ENCODE measurements at regions not wholly inside any gene's neighbourhood (a gene's known extent, or its start where the extent isn't known, plus 50 kb on each side); places are given as distances from the start of the nearest gene placed in this dataset.

DNA sequence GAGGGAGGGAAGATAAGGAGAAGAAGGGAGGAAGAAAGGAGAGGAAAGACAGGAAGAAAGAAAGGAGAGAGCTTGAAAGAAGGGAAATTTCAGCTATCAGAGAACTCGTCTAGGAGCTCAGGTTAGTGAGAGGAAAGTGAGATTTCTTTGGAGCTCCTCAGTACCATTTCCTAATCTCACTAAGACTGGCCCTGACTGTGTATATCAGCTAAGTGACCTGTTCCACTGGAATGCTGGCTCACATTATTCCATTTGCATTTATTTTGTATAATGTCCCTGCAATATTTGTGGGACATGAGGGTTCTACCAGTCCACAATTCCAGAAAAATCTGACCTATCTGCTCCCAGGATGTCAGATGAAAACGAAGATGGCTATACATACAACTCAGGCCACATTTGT, 114.7 kb upstream of the CELF2 start:
- Histone ChIP-seq H3K4me3 (ENCODE audit: low read length) (no peak overlapping the region), H3K27ac (ENCODE audit: low read length) (no peak overlapping the region), H3K4me1 (ENCODE audit: control insufficient read depth, insufficient read depth, low read length) (no peaks in the 10 kb centered on the region), H3K36me3 (ENCODE audit: control insufficient read depth, insufficient read depth, low read length) (no peaks in the 10 kb centered on the region), H3K27me3 (ENCODE audit: control insufficient read depth, insufficient read depth, low read length) (no peaks in the 10 kb centered on the region), H3K9me3 (ENCODE audit: control insufficient read depth, insufficient read depth, low read length) (no peaks in the 10 kb centered on the region)
- no CpG with 5 or more reads among the region's 2 CpGs for WGBS (ENCODE audit: insufficient coverage, insufficient read length)
- DNase-seq (ENCODE audit: low read depth, low spot score): no peak

DNA sequence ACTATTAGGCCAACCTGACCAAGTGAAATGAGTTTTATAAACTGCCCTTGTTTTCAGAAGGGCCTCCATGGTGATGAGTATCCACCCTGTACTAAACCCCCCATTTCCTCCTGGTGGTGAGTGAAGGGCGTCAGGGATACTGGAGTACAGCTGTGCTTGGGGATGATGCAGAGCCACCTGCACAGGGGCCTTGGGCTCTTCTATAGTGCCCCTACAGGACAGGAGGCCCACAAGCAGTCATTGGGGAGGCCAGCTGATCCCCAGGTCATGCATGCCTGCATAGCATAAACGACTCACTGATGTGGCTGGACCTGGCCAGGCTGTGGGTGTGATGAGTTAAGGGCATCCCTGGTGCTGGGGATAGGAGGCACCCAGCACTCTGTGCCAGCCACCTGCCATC, 114.1 kb upstream of the CELF2 start:
- H3K27ac ChIP-seq (ENCODE audit: low read length): no peak overlapping the region
- no peaks in the 10 kb centered on the region for H3K36me3 ChIP-seq (ENCODE audit: control insufficient read depth, insufficient read depth, low read length)
- H3K9me3 ChIP-seq (ENCODE audit: control insufficient read depth, insufficient read depth, low read length): no peaks in the 10 kb centered on the region
- no peak overlapping the region for H3K4me3 ChIP-seq (ENCODE audit: low read length)
- WGBS (ENCODE audit: insufficient coverage, insufficient read length): no CpG with 5 or more reads among the region's 2 CpGs
- DNase-seq (ENCODE audit: low read depth, low spot score): no peak
- no peaks in the 10 kb centered on the region for H3K4me1 ChIP-seq (ENCODE audit: control insufficient read depth, insufficient read depth, low read length)
- H3K27me3 ChIP-seq (ENCODE audit: control insufficient read depth, insufficient read depth, low read length): no peaks in the 10 kb centered on the region

DNA sequence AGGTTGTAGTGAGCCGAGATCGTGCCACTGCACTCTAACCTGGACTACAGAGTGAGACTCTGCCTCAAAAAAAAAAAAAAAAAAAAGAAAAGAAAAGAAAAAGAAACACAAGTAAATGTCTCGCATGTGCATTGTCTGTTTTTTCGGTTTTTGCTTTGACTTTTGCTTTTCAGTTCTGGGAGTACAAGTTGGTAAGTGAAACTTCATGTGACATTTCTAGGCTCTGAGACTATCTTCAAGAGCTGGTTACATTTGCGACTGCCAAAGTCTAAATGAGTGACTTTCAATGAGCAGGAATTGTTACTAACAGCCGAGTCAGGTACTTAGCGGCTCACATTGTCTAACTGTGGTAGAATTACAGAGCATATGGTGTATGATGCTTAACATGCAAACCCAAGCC, 107.0 kb upstream of the CELF2 start:
- no peak for DNase-seq (ENCODE audit: low read depth, low spot score)
- Histone ChIP-seq H3K4me1 (ENCODE audit: control insufficient read depth, insufficient read depth, low read length) (no peaks in the 10 kb centered on the region), H3K36me3 (ENCODE audit: control insufficient read depth, insufficient read depth, low read length) (no peaks in the 10 kb centered on the region), H3K27ac (ENCODE audit: low read length) (no peak overlapping the region), H3K9me3 (ENCODE audit: control insufficient read depth, insufficient read depth, low read length) (no peaks in the 10 kb centered on the region), H3K27me3 (ENCODE audit: control insufficient read depth, insufficient read depth, low read length) (no peaks in the 10 kb centered on the region), H3K4me3 (ENCODE audit: low read length) (no peak overlapping the region)
- WGBS (ENCODE audit: insufficient coverage, insufficient read length): no CpG with 5 or more reads among the region's 7 CpGs

GRCh38 chr10:10911035-10911434, 106.6 kb upstream of the CELF2 start:
- no peak overlapping the region for H3K27ac ChIP-seq (ENCODE audit: low read length)
- H3K4me3 ChIP-seq (ENCODE audit: low read length): no peak overlapping the region
- no CpG with 5 or more reads among the region's 5 CpGs for WGBS (ENCODE audit: insufficient coverage, insufficient read length)
- H3K27me3 ChIP-seq (ENCODE audit: control insufficient read depth, insufficient read depth, low read length): no peaks in the 10 kb centered on the region
- no peaks in the 10 kb centered on the region for H3K9me3 ChIP-seq (ENCODE audit: control insufficient read depth, insufficient read depth, low read length)
- no peaks in the 10 kb centered on the region for H3K36me3 ChIP-seq (ENCODE audit: control insufficient read depth, insufficient read depth, low read length)
- DNase-seq (ENCODE audit: low read depth, low spot score): no peak
- H3K4me1 ChIP-seq (ENCODE audit: control insufficient read depth, insufficient read depth, low read length): no peaks in the 10 kb centered on the region

GRCh38 chr10:10911471-10911921, 106.2 kb upstream of the CELF2 start:
- no CpG with 5 or more reads among the region's 17 CpGs for WGBS (ENCODE audit: insufficient coverage, insufficient read length)
- Histone ChIP-seq H3K4me1 (ENCODE audit: control insufficient read depth, insufficient read depth, low read length) (no peaks in the 10 kb centered on the region), H3K36me3 (ENCODE audit: control insufficient read depth, insufficient read depth, low read length) (no peaks in the 10 kb centered on the region), H3K4me3 (ENCODE audit: low read length) (no peak overlapping the region), H3K27me3 (ENCODE audit: control insufficient read depth, insufficient read depth, low read length) (no peaks in the 10 kb centered on the region), H3K27ac (ENCODE audit: low read length) (no peak overlapping the region), H3K9me3 (ENCODE audit: control insufficient read depth, insufficient read depth, low read length) (no peaks in the 10 kb centered on the region)
- DNase-seq (ENCODE audit: low read depth, low spot score): no peak

GRCh38 chr10:10914144-10914543, 103.5 kb upstream of the CELF2 start:
- H3K36me3 ChIP-seq (ENCODE audit: control insufficient read depth, insufficient read depth, low read length): no peaks in the 10 kb centered on the region
- H3K27me3 ChIP-seq (ENCODE audit: control insufficient read depth, insufficient read depth, low read length): no peaks in the 10 kb centered on the region
- WGBS (ENCODE audit: insufficient coverage, insufficient read length): no CpG with 5 or more reads among the region's 4 CpGs
- DNase-seq (ENCODE audit: low read depth, low spot score): no peak
- H3K27ac ChIP-seq (ENCODE audit: low read length): no peak overlapping the region
- H3K4me1 ChIP-seq (ENCODE audit: control insufficient read depth, insufficient read depth, low read length): no peaks in the 10 kb centered on the region
- H3K9me3 ChIP-seq (ENCODE audit: control insufficient read depth, insufficient read depth, low read length): no peaks in the 10 kb centered on the region
- no peak overlapping the region for H3K4me3 ChIP-seq (ENCODE audit: low read length)

DNA sequence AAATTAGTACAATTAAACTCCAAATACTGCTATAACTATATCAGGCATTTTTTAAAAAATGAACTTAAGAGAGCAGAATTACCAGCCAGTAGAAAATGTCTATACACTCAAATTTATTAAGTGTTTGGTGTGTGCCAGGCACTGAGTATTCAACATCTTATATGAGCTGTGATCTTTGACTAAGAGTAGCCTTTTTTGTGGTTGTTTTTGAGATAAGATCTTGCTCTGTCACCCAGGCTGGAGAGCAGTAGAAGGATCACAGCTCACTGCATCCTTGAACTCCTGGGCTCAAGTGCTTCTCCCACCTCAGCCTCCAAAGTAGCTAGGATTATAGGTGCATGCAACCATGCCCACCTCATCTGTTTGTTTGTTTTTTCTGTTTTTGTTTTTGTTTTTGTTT, 102.5 kb upstream of the CELF2 start:
- Histone ChIP-seq H3K9me3 (ENCODE audit: control insufficient read depth, insufficient read depth, low read length) (no peaks in the 10 kb centered on the region), H3K4me1 (ENCODE audit: control insufficient read depth, insufficient read depth, low read length) (no peaks in the 10 kb centered on the region), H3K36me3 (ENCODE audit: control insufficient read depth, insufficient read depth, low read length) (no peaks in the 10 kb centered on the region), H3K4me3 (ENCODE audit: low read length) (no peak overlapping the region), H3K27ac (ENCODE audit: low read length) (no peak overlapping the region), H3K27me3 (ENCODE audit: control insufficient read depth, insufficient read depth, low read length) (no peaks in the 10 kb centered on the region)
- DNase-seq (ENCODE audit: low read depth, low spot score): no peak

- no peaks in the 10 kb centered on the region for H3K36me3 ChIP-seq (ENCODE audit: control insufficient read depth, insufficient read depth, low read length)
- H3K4me3 ChIP-seq (ENCODE audit: low read length): no peak overlapping the region
- DNase-seq (ENCODE audit: low read depth, low spot score): no peak
- WGBS (ENCODE audit: insufficient coverage, insufficient read length): no CpG with 5 or more reads among the region's 1 CpG
- H3K27ac ChIP-seq (ENCODE audit: low read length): no peak overlapping the region
- no peaks in the 10 kb centered on the region for H3K9me3 ChIP-seq (ENCODE audit: control insufficient read depth, insufficient read depth, low read length)
- H3K4me1 ChIP-seq (ENCODE audit: control insufficient read depth, insufficient read depth, low read length): no peaks in the 10 kb centered on the region
- no peaks in the 10 kb centered on the region for H3K27me3 ChIP-seq (ENCODE audit: control insufficient read depth, insufficient read depth, low read length)
Measured at GRCh38 chr10:10917031-10917430, 100.6 kb upstream of the CELF2 start.

- no peaks in the 10 kb centered on the region for H3K27me3 ChIP-seq (ENCODE audit: control insufficient read depth, insufficient read depth, low read length)
- no peaks in the 10 kb centered on the region for H3K9me3 ChIP-seq (ENCODE audit: control insufficient read depth, insufficient read depth, low read length)
- H3K27ac ChIP-seq (ENCODE audit: low read length): no peak overlapping the region
- no CpG with 5 or more reads among the region's 5 CpGs for WGBS (ENCODE audit: insufficient coverage, insufficient read length)
- no peak for DNase-seq (ENCODE audit: low read depth, low spot score)
- H3K4me3 ChIP-seq (ENCODE audit: low read length): no peak overlapping the region
- no peaks in the 10 kb centered on the region for H3K36me3 ChIP-seq (ENCODE audit: control insufficient read depth, insufficient read depth, low read length)
- H3K4me1 ChIP-seq (ENCODE audit: control insufficient read depth, insufficient read depth, low read length): no peaks in the 10 kb centered on the region
Measured at GRCh38 chr10:10919976-10920375, 97.7 kb upstream of the CELF2 start.

DNA sequence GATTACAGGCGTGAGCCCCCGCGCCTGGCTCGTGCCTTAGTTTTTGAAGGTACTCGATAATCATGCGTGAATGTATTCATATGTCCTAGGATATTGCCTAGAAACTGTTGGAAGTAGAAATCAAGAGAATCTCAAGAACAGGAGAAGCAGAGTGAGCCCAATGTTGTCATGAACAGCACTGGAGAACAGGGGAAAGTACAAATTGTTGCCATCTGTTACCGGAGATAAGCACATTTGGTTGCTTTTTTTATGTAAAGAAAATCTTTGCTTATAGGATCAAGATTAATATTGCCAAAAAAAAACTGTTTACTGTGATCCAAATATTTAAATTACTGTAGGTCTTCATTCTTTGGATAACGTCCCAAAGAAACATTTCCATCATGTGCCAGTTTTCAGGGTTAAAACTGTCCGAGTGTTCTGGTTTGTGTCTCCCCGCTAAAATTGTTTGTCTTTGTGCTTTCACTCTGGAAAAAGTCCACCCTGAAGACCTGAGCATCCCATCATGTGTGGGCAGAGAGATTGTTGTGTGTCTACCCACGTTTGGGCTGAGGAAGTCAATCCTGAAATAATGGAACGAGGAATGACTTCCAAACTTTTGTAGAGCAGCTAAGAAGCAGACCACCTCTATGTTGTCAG, 95.7 kb upstream of the CELF2 start:
- no peak for DNase-seq (ENCODE audit: low read depth, low spot score)
- no peaks in the 10 kb centered on the region for H3K27me3 ChIP-seq (ENCODE audit: control insufficient read depth, insufficient read depth, low read length)
- no peaks in the 10 kb centered on the region for H3K36me3 ChIP-seq (ENCODE audit: control insufficient read depth, insufficient read depth, low read length)
- H3K4me3 ChIP-seq (ENCODE audit: low read length): no peak overlapping the region
- no peaks in the 10 kb centered on the region for H3K9me3 ChIP-seq (ENCODE audit: control insufficient read depth, insufficient read depth, low read length)
- WGBS (ENCODE audit: insufficient coverage, insufficient read length): no CpG with 5 or more reads among the region's 12 CpGs
- H3K27ac ChIP-seq (ENCODE audit: low read length): no peak overlapping the region
- no peaks in the 10 kb centered on the region for H3K4me1 ChIP-seq (ENCODE audit: control insufficient read depth, insufficient read depth, low read length)

- Histone ChIP-seq H3K4me1 (ENCODE audit: control insufficient read depth, insufficient read depth, low read length) (no peaks in the 10 kb centered on the region), H3K9me3 (ENCODE audit: control insufficient read depth, insufficient read depth, low read length) (no peaks in the 10 kb centered on the region), H3K27ac (ENCODE audit: low read length) (no peak overlapping the region), H3K4me3 (ENCODE audit: low read length) (no peak overlapping the region), H3K36me3 (ENCODE audit: control insufficient read depth, insufficient read depth, low read length) (no peaks in the 10 kb centered on the region), H3K27me3 (ENCODE audit: control insufficient read depth, insufficient read depth, low read length) (no peaks in the 10 kb centered on the region)
- WGBS (ENCODE audit: insufficient coverage, insufficient read length): no CpG with 5 or more reads among the region's 17 CpGs
- no peak for DNase-seq (ENCODE audit: low read depth, low spot score)
Measured at GRCh38 chr10:10923029-10923651, 94.5 kb upstream of the CELF2 start.

Data from iPS DF 6.9 (cell line).